Pancreas (tissue), 10 donors: ENCODE measurements at regions not wholly inside any gene's neighbourhood (a gene's known extent, or its start where the extent isn't known, plus 50 kb on each side); places are given as distances from the start of the nearest gene placed in this dataset.
"Not testable (repeated sequence)": the region's sequence is repeated elsewhere in the genome, so short reads cannot be mapped to it uniquely, and the experiment has no call there.

Experiments used
- ATAC-seq, 4 donors: fragments of 200-7000 bp; cut with Tn5 transposase; one replicate each; pipeline versions ENCODE4 v1.8.0 to v1.9.1; 2020; ENCODE audit warnings: mild to moderate bottlenecking in 4 of 4, moderate library complexity in 4 of 4
- DNase-seq, 6 donors: peaks; one replicate each; pipeline ENCODE4 v3.0.0-alpha.2; 2020
- FAIRE-seq: peaks from 2 replicates; lab custom pipeline; 2012; peaks lifted over from hg19 to GRCh38; lab: Jason Lieb, UNC
- H3K27ac ChIP-seq, 4 donors: fragments of 200-600 bp; sonication (generic); 1 replicate in 3 of 4; 2 replicates in 1 of 4; pipeline versions ENCODE4 v1.5.0 to v1.8.0; 2020
- H3K27me3 ChIP-seq, 4 donors: fragments of 200-600 bp; one replicate each; pipeline ENCODE4 v1.8.0; 2021
- H3K36me3 ChIP-seq, 3 donors: fragments of 200-600 bp; sonication (generic) in 1 of 3; one replicate each; pipeline versions ENCODE4 v1.5.0 to v1.8.0; 2020 to 2021
- H3K4me1 ChIP-seq, 3 donors: fragments of 200-600 bp; one replicate each; pipeline ENCODE4 v1.8.0; 2021
- H3K4me3 ChIP-seq, 4 donors: fragments of 200-600 bp; sonication (generic) in 2 of 4; one replicate each; pipeline versions ENCODE4 v1.5.0 to v1.8.0; 2020 to 2021
- H3K9me3 ChIP-seq, 4 donors: fragments of 200-600 bp; one replicate each; pipeline ENCODE4 v1.8.0; 2021
- WGBS, 2 donors: extraction: QIAGEN DNeasy Blood & Tissue Kit; methylation state at CpG; one replicate each; pipeline ENCODE4 v1.1.7; 2013; 5-methylcytosine and 5-hydroxymethylcytosine counted together
- intact Hi-C, 3 donors: fragments of 100-400 bp; cut with DNase I; formaldehyde crosslinking; loops; one replicate each; pipeline versions ENCODE4 v1.11.1 to v1.14.2; 2022
- TF ChIP-seq, protein P1 (sequence below), 4 donors: fragments of 200-600 bp; sonication (generic) in 3 of 4; IDR thresholded peaks; one replicate each; pipeline versions ENCODE4 v1.5.0 to v1.8.0; 2021; ENCODE audit warnings: antibody characterized with exemption in 4 of 4
- donor health status: healthy with polysubstance abuse.
- donor health status: DM: no; HTN: no; CAD: no; lungs with moderate emphysema.
- donor health status: DM: no; HTN: no; CAD: no.
- donor health status: control.
- donor health status: control.
- donor health status: Bipolar disorder and iron deficiency.
- donor health status: DM: yes; HTN: yes; CAD: no.
- donor health status: DM: no; HTN: no; CAD: no.
- donor health status: DM: no; HTN: no; CAD: no.
- donor health status: DM: yes; HTN: yes; CAD: no.

DNA sequence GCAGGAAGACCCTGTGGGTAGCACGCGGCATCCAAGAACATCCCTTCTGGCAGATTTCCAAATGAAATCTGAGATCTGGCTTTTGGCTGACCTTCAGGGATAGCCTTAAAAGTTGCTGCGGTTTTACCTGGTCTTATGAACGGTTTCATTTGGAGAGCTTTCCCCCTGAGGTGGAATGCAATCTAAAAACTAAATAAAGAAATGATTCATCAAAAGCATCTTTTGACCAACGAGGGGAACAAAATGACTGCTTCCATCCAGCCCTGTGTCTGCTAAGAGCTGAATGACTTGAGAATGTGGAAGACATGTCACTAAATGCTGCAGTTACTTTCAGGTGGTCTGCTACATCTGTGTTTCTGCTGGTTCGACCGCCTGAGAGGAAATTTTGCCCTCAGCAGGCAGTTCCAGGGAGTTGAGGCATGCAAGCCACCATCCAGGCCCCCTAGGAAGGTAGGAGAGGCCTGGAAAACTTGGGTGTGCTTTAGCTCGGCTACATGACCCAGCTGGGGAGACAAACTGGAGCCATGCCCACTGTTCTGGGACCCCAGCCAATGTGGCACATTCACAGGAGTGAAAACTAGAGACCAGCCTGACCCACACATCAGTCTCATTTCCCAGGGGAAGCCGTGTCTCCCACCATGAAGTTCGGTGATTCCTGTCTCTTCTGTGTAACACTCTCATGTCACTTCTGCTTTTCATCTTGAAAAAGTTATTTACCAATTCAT lies 175.1 kb upstream of the KL start:
- DNase-seq, result no peak
- Histone ChIP-seq H3K27ac (no peak overlapping the region), H3K4me1 (no peaks in the 10 kb centered on the region), H3K27me3 (no peaks in the 10 kb centered on the region), H3K36me3 (no peaks in the 10 kb centered on the region), H3K9me3 (no peaks in the 10 kb centered on the region), H3K4me3 (no peak overlapping the region)
- intact Hi-C loops, result no loop called here
- no peak for ATAC-seq
- TF ChIP-seq, protein P1, sequence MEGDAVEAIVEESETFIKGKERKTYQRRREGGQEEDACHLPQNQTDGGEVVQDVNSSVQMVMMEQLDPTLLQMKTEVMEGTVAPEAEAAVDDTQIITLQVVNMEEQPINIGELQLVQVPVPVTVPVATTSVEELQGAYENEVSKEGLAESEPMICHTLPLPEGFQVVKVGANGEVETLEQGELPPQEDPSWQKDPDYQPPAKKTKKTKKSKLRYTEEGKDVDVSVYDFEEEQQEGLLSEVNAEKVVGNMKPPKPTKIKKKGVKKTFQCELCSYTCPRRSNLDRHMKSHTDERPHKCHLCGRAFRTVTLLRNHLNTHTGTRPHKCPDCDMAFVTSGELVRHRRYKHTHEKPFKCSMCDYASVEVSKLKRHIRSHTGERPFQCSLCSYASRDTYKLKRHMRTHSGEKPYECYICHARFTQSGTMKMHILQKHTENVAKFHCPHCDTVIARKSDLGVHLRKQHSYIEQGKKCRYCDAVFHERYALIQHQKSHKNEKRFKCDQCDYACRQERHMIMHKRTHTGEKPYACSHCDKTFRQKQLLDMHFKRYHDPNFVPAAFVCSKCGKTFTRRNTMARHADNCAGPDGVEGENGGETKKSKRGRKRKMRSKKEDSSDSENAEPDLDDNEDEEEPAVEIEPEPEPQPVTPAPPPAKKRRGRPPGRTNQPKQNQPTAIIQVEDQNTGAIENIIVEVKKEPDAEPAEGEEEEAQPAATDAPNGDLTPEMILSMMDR (IDR thresholded peaks at IDR 0.05), result no peak
- WGBS, 2 donors, result 63 to 67% methylated on average over 10 of the region's 10 CpGs
- no peak for FAIRE-seq

DNA sequence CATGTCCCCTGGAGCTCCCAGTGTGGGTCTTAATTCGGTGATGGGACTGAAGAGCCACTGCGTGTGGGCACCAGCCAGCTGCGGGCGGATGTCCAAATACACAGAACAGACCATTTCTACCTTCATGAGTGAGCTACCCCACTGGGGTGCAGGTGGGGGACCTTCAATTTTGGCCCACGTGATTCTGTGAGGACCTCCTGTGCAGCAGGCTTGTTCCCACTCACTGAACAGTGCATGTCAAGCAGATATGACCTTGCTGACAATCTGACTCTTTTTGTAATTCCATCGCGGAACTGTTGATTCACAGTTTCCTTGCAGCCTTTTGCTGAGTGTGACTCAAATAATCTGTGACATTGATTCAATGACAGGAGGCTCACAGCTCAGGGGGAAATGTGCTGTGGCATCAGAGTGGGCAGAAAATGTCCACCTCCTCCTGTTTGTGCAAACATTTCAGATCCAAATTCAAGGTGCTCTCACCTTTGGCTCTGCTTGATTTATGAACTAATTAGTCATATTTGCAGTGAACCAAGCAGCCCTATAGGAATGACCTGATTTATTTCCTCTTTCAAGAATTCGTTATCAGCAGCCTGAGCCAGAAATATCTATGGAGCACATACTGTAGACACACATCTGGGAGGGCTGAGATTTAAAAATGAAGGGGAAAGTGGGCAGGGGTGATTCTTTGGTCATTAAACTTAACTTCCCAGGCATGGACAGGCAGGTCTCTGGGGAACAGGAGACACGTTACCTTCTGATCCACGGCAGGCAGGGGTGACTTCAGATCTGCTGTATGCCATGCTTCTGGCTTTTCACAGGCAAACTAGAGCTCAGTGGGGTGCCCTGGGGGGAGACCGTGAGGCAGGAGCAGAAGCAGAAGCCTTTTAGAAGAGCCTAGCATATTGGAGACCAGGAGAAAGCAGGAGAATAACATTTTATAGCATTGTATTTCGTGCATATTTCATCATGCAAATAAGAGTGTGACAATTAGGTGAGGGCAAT lies 170.0 kb upstream of the KL start:
- FAIRE-seq, result no peak

DNA sequence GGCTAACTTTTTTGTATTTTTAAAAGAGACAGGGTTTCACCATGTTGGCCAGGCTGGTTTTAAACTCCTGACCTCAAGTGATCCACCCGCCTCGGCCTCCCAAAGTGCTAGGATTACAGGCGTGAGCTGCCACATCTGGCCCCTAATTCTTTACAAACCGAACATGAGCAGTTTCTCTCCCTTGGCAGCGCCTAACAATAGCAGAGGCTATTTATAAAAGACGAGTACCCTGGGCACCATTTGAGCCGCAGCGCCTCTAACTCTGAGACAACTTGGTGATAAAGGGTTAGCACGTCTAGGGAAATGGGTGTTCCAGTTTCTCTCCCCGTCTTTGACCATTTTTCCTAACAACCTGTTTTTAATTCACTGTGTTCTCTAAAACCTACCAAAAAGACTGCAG lies 168.2 kb upstream of the KL start:
- H3K27ac ChIP-seq, H3K4me3 ChIP-seq, H3K9me3 ChIP-seq, DNase-seq, H3K4me1 ChIP-seq, FAIRE-seq, ATAC-seq, H3K36me3 ChIP-seq, intact Hi-C loops, H3K27me3 ChIP-seq: not testable (repeated sequence)
- 76 to 83% methylated on average over 10 of the region's 10 CpGs for WGBS, 2 donors

More for the DNA sequence above, 170.0 kb upstream of the KL start:
- intact Hi-C loops, result no loop called here
- H3K9me3 ChIP-seq, result no peaks in the 10 kb centered on the region
- TF ChIP-seq, protein P1 (IDR thresholded peaks at IDR 0.05), result no peak
- peak in 1 of 4 donors; percentile 20 for ATAC-seq
- no peak overlapping the region for H3K27ac ChIP-seq
- no peak for DNase-seq
- WGBS, 2 donors, result 40 to 44% methylated on average over 12 of the region's 12 CpGs
- no peaks in the 10 kb centered on the region for H3K27me3 ChIP-seq
- H3K36me3 ChIP-seq, result no peaks in the 10 kb centered on the region
- H3K4me3 ChIP-seq, result no peak overlapping the region
- no peaks in the 10 kb centered on the region for H3K4me1 ChIP-seq

DNA sequence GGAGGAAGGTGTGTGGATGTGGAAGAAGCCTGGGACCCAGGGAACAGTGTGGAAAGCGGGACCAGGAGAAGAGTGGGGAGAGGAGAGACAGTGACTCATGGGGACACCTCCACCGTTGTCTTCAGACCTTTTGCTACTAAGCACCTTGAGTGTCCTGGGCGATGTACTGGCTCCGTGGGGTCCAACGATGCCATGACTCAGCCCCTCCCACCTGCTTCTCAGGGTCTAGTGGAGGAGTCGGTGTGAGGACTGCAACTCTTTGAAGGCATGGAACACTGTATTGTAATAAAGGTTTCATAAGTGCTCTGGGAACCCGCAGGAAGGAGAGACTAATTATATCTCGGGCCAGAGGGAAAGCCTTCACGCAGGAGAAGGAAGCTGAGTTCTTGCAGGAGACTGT lies 166.9 kb upstream of the KL start:
- intact Hi-C loops, result no loop called here
- DNase-seq, result no peak
- no peaks in the 10 kb centered on the region for H3K27me3 ChIP-seq
- WGBS, 2 donors, result 77 to 84% methylated on average over 9 of the region's 9 CpGs
- H3K9me3 ChIP-seq, result no peaks in the 10 kb centered on the region
- H3K27ac ChIP-seq, result no peak overlapping the region
- no peak for FAIRE-seq
- no peak for ATAC-seq
- no peaks in the 10 kb centered on the region for H3K36me3 ChIP-seq
- TF ChIP-seq, protein P1 (IDR thresholded peaks at IDR 0.05), result no peak
- no peaks in the 10 kb centered on the region for H3K4me1 ChIP-seq
- no peak overlapping the region for H3K4me3 ChIP-seq

DNA sequence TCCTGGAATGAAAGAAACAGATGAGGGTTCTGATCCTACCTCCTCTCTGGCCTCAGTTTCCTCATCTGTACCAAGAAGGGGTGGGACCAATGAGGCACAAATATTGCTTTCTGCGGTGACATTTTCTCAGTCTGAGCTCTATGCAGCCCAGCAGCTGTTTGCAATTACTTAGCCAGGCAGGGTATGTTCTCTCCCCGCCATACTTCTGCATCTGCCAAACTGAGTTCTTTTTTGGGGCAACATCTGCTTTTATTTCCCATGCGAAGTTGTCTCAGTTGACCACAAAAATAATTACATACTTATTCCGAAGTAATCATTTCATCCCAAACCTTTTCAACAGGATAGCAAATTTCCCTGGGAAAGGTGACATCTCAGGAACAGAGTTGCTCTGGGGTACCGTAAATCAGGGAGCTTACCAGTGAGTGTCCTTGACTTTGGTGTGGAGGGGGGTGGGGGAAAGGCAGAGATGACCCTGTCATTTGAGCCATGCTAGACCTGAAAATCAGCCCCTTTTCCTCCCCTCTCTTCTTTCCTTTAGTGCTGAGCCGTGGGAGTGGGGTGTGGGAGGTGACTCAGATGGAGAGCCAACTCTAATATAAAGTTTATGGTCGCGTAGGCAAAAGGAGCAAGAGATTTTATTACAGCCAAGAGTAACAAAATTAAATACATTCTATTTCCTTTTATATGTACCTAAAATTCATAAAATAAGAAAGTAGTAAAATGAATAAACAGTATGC lies 165.7 kb upstream of the KL start:
- TF ChIP-seq, protein P1 (IDR thresholded peaks at IDR 0.05), result no peak
- H3K27ac ChIP-seq, result no peak overlapping the region
- no peaks in the 10 kb centered on the region for H3K27me3 ChIP-seq
- DNase-seq, result no peak
- no peak for FAIRE-seq
- no peaks in the 10 kb centered on the region for H3K36me3 ChIP-seq
- no peak overlapping the region for H3K4me3 ChIP-seq
- WGBS, 2 donors, result 77 to 88% methylated on average over 8 of the region's 8 CpGs
- H3K4me1 ChIP-seq, result no peaks in the 10 kb centered on the region
- ATAC-seq, result no peak
- intact Hi-C loops, result no loop called here
- H3K9me3 ChIP-seq, result no peaks in the 10 kb centered on the region
